Tongue (tissue), 1 donor: ENCODE measurements at regions not wholly inside any gene's neighbourhood (a gene's known extent, or its start where the extent isn't known, plus 50 kb on each side); places are given as distances from the start of the nearest gene placed in this dataset.
"Not testable (repeated sequence)": the region's sequence is repeated elsewhere in the genome, so short reads cannot be mapped to it uniquely, and the experiment has no call there.

ENCODE experiments used
- DNase-seq: peaks from one replicate; pipeline ENCODE4 v3.0.0-alpha.2; 2015

- DNase-seq = no peak
Measured at GRCh38 chr3:88678747-88679146, 428.7 kb upstream of the EPHA3 start.

GRCh38 chr3:88690287-88690686, 417.1 kb upstream of the EPHA3 start:
- DNase-seq = no peak

DNA sequence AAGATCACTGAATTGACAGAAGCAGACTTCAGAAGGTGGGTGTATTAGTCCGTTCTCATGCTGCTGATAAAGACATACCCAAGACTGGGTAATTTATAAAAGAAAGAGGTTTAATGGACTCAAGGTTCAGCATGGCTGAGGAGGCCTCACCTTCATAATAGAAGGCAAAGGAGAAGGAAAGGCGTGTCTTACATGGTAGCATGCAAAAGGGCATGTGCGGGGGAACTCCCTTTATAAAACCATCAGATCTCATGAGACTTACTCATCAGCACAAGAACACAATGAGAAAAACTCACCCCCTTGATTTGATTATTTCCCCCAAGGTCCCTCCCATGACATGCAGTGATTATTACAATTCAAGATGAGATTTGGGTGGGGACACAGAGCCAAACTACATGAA, 416.3 kb upstream of the EPHA3 start:
- DNase-seq = no peak

DNA sequence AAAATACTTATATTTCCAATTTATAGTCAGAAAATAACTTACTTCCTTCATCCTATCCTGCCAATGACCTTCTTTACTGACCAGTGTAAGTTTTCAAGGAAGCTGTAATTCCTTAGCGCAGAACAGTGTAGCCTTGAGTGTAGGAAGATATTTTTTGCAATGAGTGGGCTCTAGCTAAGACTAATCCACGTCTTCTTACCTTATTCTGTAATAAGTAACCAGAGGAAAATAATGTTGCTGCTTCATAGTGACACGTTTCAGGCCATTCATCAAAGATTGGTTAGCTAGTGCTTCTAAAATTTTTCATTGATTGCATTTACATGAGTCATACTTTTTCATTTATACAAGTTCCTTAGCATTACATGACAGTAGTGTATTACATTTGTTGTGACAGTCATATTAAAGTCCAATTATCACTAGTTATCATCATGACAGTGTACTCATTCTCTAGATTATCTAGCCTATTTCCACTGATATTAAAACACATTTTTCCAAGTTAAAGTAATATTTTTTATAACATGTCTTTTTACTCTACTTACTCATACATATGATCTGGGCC, 403.8 kb upstream of the EPHA3 start:
- DNase-seq = no peak

DNA sequence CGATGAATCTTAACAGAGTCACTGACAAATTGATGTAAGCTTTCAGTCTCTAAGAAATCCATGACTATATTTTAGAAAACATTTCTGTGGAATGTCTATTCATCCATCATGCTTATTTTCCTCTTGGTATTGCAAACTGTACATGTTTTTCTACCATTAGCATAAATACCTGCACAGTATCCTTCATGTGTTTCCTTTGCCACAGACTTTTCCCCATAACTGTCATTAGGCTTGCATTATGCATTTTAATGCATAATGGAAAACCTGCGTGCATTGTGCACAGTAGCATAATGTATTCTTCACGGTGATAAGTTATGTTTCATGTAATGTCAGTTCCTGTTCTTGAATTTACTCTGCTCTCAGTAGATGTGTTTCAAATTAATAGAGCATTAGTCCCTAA, 403.1 kb upstream of the EPHA3 start:
- no peak for DNase-seq

DNA sequence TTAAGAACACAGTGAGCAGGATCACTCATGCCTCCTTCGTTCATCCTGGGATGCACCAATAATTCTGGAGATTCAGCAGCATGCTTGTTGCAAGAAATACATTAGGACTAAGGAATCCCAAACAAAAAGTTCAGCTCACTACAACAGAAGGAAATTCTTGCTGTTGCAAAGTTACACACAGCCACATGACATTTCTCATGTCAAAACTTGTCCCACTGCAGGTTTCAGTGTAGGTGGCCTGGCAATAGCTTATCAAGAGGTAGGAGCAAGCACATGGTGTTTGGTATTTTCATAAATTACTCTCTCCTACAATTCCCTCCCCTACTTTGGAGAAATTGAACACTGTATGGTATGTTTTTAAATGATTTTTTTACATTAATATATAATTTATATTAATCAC, 399.6 kb upstream of the EPHA3 start:
- DNase-seq = no peak

DNA sequence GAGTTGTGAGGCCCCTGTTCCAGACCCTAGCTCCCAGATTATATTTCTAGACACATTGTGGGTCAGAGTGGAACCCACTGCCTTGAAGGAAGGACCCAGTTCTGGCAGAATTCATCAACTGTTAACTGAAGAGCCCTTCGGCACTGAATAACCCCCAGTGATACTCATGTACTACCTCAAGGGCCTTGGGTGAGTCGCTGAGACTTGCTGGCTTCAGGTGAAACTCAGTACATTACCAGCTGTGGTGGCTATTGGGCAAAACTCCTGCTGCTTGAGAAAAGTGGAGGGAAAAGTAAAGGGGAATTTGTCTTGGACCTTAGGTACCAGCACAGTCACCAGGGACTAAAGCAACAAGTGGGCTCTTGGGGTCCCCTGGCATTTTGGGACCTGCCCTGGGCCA, 394.9 kb upstream of the EPHA3 start:
- DNase-seq = no peak

DNA sequence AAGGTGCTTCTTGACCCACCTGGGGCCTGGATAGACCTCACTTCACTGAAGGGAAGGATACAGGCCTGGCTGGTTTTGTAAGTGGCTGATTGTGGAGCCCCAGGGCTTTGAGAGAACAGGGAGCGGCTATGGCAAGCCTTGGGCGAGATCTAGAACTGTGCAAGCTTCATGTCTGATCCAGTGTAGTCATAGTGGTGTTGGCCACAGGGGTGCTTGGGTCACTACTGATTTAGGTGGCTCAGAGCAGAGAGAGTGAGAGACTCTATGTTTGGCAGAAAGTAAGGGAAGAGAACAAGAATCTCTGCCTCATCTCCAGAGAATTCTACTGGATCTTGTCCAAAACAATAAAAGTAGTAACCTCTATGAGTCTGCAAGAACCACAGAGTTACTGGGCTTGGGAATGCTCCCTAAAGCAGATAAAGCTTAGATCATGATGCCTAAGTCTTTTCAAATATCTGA, 394.2 kb upstream of the EPHA3 start:
- no peak for DNase-seq

GRCh38 chr3:88725440-88726165, 381.8 kb upstream of the EPHA3 start:
- no peak for DNase-seq

DNA sequence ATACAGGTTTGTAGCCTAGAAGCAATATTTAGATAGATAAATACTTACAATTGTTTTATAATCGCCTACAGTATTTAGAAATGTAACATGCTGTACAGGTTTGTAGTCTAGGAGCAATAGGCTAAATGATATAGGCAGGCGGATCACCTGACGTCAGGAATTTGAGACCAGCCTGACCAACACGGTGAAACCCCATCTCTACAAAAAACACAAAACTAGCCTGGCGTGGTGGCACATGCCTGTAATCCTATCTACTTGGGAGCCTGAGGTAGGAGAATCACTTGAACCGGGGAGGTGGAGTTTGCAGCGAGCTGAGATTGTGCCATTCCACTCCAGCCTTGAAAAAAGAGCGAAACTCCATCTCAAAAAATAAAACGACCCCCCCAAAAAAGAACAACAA, 375.2 kb upstream of the EPHA3 start:
- DNase-seq = no peak

- DNase-seq = peak; percentile 48
Measured at GRCh38 chr3:88742106-88742505, 365.3 kb upstream of the EPHA3 start.

- no peak for DNase-seq
Measured at GRCh38 chr3:88742674-88743507, 364.5 kb upstream of the EPHA3 start.

- DNase-seq = no peak
Measured at GRCh38 chr3:88744896-88745295, 362.5 kb upstream of the EPHA3 start.

GRCh38 chr3:88747145-88747544, 360.3 kb upstream of the EPHA3 start:
- not testable (repeated sequence) for DNase-seq

GRCh38 chr3:88758676-88759075, 348.7 kb upstream of the EPHA3 start:
- DNase-seq = no peak

DNA sequence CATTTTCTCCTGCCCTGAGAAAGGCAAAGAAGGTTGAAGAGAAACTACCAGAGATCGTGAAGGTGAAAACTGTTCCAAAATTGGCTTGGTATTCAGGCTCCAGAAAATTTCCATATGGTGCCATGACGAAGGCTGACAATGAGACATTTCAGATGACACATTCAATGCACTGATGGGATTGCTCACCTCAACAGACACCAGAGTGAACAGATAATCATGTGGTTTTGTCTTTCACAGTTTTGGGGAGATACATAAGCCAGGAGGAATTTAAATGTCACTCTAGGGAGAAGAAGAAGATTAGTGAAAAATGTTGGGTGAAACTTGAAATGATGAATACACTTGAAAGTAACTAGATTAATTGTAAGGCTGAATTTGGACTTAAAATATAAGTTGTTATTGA, 339.7 kb upstream of the EPHA3 start:
- no peak for DNase-seq

DNA sequence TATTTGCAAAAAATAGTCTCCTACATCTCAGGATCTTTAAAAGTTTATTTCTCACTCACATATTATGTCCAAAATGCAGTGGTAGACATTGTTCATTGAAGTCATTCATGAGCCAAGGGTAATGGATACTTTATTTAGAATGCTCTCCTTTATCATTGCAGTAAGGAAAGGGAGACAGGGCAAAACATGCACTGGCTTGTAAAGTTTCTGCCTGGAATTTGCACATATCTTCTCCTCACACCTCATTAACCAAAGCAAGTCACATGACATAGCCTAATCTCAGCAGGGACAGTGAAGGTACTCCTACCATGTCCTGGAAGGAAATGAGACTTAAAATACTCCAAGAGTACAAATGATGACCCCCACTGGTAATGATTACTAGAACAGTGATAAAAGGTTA, 333.7 kb upstream of the EPHA3 start:
- no peak for DNase-seq

DNA sequence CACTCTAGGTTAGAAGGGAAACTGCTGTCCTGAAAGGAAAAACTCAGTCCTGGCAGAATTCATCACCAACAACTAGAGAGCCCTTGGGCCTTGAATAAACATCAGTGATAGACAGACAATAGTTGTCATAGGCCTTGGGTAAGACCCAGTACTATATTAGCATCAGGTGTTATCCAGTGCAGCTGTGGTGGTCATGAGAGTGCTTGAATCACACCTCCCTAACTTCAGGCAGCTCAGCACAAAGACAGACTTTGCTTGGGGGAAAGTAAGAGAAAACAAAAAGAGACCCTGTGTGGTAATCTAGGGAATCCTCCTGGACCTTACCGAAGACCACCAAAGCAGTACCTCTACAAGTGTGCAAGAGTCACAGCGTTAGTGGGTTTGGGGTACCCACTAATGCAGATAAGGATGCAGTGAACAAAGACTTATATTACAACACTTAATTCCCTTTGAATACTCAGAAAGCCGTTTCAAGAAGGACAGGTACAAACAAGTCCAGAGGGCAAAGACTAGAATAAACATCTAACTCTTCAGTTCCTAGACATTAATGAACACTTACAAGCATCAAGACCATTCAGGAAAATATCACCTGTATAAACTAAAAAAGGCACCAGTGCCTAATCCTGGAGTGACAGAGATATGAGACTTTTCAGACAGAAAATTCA, 332.3 kb upstream of the EPHA3 start:
- DNase-seq = peak; percentile 5

- no peak for DNase-seq
Measured at GRCh38 chr3:88779482-88779881, 327.9 kb upstream of the EPHA3 start.

DNA sequence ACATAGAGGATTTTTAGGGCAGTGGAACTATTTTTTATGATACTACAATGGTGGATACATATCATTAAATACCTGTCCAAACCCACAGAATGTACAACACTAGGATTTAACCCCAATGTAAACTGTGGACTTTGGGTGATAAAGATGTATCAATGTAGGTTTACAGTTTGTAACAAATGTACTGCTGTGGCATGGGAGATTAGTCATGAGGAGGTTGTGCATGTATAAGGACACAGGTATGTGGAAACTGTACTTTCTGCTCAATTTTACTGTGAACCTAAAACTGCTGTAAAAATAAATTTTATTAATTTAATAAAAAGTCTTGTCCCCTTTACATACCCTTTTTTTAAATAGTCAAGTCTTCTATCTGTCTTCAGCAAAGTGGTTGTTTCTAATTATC, 322.5 kb upstream of the EPHA3 start:
- DNase-seq = no peak

- DNase-seq = no peak
Measured at GRCh38 chr3:88785841-88786240, 321.6 kb upstream of the EPHA3 start.

DNA sequence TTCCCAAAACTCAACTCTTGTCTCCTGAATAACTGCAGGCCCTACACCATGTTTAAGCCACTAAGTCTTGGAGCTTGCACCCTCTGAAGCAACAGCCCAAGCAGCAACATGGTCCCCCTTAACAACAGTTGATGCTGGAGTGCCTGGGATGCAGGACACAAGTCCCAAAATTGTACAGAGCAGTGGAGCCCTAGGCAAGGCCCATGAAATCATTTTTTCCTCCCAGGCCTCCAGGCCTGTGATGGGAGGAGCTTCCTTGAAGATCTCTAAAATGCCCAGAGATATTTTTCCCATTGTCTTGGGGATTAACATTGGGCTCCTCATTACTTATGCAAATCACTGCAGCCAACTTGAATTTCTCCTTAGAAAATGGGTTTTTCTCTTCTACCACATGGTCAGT, 311.9 kb upstream of the EPHA3 start:
- no peak for DNase-seq
